ENCODE measurements at regions not wholly inside any gene's neighbourhood (a gene's known extent, or its start where the extent isn't known, plus 50 kb on each side); places are given as distances from the start of the nearest gene placed in this dataset.
"Not testable (repeated sequence)": the region's sequence is repeated elsewhere in the genome, so short reads cannot be mapped to it uniquely, and the experiment has no call there.

DNA sequence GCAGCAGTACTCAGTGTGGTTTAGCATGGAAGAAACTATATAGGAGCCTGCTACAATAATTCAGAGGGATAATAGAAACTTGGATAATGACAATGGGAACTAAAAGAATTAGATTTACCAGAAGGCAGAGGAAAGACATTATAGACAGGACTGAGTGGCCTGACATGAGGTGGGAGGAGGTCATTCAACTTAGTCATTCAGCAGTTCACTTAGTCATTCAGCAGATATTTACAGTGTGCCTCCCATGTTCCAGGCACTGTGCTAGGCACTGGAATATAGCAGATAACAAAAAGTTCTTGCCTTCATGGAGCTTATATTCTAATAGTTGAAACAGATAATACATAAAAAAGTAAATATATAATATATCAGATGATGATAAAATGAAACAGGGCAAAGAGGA is 110.9 kb upstream of the IKBKE start:
- DNase-seq: not testable (repeated sequence)

DNA sequence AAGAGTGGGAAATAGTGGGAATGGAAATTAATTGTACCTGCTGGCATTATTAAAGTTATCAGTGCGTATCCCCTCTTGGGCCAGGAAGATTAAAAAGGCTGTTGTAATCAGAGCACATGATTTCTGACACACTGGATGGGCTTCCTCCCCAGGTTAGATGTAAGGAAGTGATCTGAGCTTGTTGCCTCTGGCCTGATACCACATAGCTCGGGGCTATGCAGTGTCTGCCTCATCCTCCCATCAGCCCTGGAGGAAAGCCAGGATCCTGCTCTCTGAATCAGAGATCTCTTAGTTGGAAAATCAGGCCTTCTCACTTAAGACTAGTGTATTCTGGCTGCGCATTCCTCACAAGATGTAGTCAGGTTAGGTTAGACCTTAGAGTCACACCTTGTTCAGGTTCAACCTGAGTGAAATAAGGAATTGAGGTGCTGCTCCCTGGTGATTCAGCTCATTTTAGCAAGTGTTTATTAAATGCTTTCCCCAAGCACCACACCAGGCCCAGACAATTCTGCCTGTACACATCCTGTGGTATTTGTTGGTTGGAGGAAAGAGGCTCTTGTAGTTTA is 108.2 kb upstream of the IKBKE start:
- DNase-seq: not testable (repeated sequence)

DNA sequence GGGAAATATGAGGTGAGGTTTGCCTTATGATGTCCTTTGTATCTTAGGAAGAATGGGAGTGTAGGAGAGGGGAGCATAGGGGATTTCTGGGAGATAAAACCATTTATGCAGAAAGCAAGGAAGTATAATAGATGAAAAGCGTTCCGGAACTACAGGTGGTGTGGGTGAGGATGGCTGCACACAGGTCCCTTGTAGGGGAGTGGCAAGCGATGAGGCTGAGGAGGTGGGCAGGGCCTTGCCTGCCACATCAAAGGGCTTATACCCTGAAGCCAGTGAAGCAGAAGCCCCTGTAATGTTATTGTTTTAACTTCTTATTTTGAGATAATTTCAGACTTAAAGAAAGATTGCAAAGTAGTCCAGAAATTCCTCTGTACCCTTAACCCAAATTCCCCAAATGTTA is 107.3 kb upstream of the IKBKE start:
- not testable (repeated sequence) for DNase-seq

DNA sequence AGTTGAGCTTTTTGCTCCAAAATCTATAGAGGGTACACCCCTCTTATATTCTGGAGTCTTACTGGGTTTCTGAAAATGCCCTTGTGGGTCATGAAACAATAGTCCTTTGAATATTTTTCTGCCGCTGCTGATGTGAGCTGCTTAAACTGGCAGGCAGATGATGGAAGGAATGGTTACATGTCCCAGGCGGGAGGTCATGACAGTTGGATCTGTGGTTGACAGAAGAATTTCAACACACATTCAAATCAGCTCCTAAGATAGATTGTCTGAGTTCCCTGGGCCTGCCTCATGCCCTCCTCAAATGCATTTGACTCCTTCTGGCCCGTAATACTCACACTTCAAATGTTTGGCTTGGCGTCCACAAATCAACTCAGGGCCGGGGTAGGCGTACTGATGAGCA is 105.0 kb upstream of the IKBKE start:
- peak in 2 of 51 donors; percentile 6 to 33 for DNase-seq

DNA sequence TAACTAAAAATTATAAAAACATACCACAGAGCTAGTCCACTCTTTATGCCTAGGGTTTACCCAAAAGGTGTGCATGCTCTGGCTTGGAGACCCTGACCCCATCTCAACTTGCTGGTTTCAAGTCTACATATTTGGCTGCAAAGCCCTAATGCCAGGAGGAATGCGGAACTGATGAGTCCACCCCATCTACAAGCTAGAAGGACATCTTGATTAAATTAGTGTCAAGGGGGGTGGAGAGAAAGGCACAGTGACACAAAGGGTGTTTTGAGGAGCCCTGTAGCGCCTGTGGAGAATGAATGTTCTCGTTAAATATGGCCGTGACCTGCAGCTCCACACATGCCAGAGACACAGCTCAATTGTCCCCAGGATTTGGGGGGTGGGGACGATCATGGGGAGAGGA is 104.1 kb upstream of the IKBKE start:
- DNase-seq: not testable (repeated sequence)

DNA sequence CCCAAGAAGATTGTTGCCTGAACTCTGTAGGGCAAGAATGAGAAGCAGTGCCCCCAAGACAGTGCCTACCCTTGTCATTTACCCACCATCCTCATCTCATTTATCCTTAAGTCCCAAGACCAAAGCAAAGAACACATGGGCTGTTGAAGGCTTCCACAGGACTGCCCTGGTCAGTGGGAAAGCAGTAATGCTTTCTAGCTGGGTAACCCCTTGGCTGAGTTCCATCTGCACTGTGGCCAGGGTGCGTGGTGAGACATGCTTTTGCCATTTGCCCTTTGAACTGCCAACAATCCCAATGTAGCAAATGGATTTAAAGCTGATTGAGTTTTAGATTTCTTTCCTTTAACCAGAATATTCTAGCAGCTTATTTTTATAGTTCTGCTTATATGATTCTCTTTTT is 103.5 kb upstream of the IKBKE start:
- DNase-seq: not testable (repeated sequence)

DNA sequence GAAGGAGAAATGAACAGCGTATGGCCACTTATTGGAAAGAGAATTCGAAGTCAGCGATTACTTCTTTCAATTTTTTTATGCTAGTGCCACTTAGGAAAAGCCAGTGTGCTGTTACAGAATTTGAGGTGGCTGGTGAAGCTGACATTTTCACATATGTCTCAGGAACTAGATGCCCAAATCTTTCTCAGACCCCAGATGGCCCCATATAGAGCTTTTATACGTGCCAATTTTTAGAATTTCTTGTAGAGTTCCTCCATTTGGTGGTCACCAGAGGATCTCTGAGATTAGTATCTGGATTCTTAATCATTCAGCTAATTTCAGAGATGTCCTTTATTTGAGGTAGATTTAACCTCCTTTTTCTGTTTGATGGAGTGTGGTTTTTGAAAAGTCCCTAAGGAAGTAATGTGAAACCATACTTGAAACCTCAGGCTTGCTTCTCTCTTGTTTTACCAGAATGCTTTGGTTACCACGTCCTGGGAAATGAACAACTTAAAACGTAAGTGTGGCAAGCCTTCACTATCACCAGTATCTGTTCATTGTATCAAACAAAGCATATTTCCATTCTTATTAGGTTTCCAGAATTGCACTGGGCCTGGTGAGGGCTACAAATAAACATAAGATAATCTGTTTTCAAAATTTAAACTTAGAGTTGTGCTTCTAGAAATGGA is 102.2 kb upstream of the IKBKE start:
- DNase-seq: not testable (repeated sequence)

DNA sequence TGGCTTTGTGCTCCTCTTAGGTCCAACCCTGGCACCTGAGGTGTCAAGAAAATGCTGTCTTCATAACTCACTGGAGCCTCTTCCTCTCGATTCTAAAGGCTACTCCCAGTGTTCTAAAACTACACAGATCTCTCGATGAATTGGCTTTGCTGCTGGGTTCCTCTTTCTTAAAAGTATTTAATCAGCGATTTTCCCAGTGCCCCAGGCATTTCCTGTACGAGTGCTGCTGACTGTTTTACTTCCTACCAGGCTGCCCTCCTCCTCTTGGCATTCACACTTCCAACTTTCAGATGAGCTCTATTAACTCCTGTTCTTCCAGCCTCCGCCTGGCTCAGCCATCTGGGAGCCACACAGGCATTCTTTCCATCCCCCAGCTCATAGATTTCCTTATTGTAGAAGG is 95.6 kb upstream of the IKBKE start:
- not testable (repeated sequence) for DNase-seq

DNA sequence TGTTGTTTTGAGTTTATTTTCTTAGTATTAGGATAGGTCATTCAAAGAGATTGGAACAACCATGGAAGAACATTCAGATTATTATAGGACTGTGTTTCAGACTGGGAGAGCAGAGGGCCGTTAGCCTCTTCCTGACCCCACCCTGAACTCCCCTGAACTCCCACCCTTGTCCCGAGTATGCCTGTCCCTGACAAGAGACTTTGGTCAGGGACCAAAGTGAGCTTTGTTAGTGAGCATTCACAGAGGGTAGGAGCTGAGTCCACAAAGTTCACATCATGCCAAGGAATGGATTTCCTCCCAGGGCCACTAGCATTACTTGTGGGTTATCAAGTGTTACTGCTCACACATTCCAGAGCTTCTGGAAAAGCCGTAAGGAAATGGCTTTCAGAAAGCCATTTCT is 94.7 kb upstream of the IKBKE start:
- not testable (repeated sequence) for DNase-seq

DNA sequence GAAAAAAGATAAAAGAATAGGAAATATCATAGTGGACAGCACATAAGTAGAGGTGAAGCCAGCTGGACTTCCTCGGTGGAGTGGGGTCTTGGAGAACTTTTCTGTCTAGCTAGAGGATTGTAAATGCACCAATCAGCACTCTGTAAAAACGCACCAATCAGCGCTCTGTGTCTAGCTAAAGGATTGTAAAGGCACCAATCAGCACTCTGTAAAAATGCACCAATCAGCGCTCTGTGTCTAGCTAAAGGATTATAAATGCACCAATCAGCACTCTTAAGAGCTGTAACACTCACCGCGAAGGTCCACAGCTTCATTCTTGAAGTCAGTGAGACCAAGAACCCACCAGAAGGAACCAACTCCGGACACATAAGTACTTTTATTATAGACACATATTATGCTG is 91.8 kb upstream of the IKBKE start:
- DNase-seq: not testable (repeated sequence)

DNA sequence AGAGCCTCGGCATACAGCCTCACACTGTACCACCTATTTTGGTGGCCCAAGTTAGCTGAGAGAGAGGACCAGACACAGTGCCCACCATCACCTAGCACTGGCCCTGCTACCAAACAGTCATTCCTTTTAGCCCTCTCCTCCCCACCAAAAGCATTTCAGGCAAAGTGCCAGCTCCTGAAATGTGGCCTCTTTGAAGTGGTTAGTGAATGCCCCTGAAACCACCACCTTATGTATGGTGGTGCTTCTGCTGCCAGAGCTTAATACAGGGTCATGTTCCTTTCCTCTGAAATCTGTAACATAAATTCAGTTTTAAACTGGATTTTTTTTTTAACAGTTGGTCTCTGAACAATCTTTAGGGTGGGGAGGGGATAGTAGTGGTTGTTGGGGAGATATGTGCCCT is 91.0 kb upstream of the IKBKE start:
- not testable (repeated sequence) for DNase-seq

DNA sequence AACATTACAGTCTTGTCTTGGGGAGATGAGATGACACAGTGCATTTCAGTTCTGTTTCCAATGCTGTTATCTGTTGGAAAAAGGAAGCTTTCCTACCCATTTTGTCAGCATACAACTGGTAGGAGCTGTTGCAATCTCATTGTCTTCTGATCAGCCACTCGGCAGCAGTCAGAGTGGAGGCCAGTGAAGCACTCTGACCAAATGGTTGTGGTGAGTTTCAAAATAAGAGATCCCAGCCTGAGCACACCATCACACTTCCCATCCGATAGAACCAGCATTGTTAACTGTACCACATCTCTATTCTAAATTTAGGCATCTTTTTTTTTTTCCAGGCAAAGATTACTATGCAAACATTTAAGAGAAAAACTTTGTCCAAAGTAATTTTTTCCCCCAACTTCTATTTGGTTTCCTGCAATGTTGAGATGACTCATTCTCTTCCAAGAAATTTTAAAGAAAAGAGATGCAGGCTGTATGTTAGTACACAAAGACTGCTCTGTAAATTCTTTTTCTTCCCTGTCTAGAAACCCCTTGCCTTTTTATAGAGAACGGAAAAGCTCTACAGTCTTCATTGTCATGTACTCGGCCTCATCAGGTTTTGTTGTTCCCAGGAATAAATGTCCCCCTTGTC is 90.0 kb upstream of the IKBKE start:
- not testable (repeated sequence) for DNase-seq

DNA sequence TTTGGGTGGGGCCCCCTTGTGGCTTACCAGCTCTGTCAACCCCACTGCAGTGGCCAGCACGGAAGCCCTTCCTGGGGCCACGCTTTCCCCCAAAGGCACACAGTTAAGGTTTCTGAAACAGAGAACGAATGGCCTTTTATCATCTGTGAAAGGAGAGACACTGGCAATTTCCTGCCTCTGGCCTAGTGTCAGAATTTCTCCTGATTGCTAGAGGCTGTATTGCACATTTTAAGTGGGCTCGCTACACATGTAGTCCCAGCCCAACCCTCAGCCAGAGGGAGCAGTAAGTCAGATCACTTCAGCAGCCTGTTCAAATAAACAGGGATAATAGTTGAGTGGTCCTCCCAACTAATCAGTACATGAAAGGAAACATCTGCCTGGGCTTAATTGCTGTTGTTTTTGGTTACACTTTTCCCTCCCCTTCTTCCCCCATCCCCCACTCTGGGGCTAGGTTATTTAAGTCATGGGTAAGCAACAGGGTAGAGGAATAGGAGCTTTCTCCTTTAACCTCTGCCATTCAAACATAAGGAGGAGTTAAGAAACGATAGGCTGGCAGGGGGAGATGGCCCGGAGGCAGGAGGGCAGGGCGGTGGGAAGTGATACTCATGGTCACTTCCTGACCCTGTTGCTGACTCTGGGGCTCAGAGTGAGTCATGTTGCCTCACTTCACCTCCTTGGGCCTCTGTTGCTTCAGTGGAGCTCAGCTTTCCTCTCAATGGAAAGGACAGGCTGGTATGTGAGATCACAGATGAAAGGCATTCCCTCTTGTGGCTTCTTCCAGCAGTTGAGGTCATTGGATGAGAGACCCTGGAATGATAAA is 89.3 kb upstream of the IKBKE start:
- DNase-seq: not testable (repeated sequence)

DNA sequence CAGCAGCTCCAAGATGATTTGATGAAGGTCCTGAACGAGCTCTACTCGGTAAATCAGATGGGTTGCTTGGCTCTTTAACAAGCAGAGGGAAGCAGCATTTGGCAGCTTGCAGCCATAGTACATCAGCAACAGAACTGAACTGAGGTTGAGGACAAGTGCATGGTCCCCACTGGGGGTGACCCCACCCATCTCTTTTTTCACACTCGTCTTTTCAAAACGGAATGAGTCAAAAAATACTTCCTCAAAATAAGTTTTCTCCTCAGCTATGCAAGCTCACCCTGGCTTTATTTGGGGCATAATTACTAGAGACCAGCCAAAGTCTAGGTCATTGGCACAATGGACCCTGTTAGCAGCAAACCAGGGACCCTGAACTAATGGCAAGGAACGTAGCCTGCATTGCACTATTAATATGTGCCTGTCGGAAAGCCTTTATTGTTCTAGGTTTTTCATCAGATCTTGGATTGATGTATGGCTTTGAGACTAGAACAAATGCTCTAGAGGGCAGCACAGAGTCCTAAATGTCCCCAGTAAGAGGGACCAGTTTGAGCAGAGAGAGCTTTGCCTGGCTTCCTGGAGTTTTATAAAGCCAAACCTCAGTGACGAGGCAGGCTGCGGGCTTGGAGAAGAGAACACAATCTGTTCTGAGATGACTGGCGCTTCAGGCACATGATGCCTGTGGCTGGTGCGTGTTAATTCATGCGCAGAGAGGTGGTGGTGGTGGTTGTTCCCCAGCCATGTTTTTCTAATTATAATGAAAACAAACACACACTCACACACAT is 86.1 kb upstream of the IKBKE start:
- DNase-seq: peak in 1 of 51 donors; percentile 12

DNA sequence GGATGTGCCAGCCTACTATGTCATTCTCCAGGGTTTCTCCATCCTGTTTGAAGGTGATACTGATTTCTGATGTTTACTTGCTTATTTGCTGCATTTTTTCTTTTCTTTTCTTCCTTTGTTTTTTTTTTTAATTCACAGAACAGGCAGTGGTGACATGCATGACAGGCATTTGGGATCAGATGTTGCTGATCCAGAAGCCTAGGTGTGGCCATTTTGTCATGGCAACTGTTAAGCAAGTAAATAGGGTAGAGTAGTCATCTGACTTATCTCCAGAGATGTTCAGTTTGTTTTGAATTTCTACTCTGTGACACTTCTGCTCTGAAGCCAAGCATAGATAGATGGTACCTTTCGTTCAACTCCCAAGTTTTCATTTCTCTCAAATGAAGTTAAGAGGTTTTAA is 85.4 kb upstream of the IKBKE start:
- DNase-seq: not testable (repeated sequence)

DNA sequence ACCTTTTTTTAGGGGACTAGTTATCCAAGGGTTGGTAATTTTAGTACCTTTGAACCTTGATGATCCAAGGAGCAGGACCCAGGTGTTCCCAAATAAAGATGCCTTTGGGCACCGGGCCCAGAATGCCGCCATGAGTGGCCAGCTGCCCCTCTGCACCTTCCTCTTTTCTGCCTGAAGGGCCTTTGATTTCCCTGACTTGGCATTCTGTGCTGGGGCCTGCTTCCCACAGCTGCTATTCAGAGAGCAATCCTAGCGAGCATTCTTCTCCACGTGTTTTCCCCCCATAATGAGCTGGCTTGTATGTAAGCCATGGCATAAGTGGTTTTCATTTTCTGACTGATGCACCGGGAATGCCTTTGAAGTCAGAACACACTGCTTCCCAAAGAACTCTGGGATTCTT is 82.6 kb upstream of the IKBKE start:
- DNase-seq: not testable (repeated sequence)

DNA sequence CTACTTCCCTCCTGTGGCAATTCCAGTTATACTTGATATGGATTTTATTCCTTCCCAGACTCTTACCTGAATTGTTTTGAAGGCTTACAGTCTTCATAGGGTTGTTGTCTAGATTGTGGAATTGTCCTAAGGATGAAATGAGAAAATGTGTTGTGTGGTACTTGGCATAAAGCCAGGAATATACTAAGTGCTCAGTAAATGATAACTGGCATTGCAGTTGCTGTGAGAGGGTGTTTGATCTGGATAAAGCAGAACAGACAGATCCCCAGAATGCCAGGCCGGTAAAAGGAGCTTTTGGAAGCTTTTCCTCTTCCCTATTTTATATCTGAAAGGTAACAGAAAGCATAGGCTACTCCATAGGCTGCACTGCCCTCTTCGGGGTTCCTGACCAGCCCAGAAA is 78.4 kb upstream of the IKBKE start:
- not testable (repeated sequence) for DNase-seq

DNA sequence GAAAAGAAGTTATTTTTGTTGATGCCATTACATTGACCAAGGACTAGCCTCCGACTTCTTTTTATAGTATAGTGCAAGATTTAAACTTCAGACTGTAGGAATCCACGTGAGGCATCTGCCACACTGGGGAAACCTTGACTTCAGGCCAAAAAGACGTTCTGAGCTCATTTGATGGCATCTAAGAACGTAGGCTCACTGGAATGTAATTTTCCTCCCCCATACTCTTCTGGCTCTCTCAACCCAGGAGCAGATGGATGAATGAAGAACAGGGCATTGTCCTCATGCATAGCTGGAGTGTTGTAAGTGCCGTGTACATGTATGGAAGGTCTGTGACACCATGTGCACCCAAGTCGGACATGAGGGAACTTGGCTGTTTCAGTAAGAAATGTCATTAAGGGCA is 72.8 kb upstream of the IKBKE start:
- not testable (repeated sequence) for DNase-seq

DNA sequence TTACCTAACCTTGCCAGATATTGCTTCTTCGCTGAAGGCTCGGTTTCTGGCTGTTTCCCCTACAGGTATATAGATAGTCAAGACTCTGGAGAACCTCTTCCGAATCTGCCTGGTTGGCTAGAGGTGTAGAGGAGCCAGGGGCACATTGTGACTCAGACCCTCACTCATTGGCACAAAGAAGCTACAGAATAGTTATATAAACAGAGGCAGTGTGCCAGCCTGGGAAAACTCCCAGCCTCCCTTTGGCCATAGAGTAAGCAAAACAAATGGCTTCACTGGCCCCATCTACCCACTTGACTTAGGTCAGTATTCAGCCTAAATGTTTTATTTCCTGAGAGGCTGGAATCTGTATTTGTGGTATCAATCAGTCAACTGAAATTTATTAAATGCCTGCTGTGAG is 72.0 kb upstream of the IKBKE start:
- DNase-seq: not testable (repeated sequence)

DNA sequence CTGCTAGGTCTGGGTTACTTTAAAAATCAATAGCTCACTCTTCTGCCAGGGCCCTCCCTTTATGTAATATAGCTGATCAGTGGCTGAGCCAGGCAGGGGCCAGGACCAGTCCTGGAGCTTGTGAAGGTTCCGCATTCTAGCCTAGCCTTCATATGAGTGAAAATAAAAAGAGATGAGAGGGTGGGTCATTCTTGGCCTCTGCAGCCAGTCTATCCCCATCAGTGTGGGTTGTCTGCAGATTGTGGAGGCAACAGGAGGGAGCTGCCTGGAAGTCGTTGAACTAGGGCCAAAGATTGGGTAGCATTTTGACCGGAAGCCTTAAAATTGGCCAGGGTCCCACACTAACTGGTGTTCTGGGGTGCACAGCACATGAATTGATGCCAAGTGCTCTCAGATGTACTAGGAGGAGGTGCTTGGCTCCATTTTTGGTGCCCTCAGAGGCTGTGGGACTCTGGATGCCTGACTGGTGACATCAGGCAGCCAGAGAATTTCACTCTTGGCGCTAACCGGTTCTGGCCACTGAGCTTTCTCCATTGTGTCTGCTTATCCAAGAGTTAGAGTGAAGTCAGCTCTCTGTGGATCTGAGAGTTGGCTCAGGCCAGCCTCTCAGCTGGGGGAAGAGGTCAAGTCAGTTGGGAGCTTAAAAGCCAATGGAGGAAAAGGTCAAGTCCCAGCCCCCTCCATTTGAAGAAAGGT is 66.5 kb upstream of the IKBKE start:
- DNase-seq: not testable (repeated sequence)

Measured in hypothalamus (tissue), 51 donors.